WI38 (cell line): ENCODE measurements at regions not wholly inside any gene's neighbourhood (a gene's known extent, or its start where the extent isn't known, plus 50 kb on each side); places are given as distances from the start of the nearest gene placed in this dataset.

Experiments used
- H3K4me3 ChIP-seq: 2 replicates; pipeline ENCODE4 v1.5.1; 2011; ENCODE audit warnings: low read depth, mild to moderate bottlenecking, control low read depth, low read length
- CTCF ChIP-seq: IDR thresholded peaks from 2 replicates; pipeline ENCODE4 v1.5.1; 2012; ENCODE audit warnings: low read depth, mild to moderate bottlenecking, control low read depth, low read length

GRCh38 chr5:174524351-174524750, 200.0 kb upstream of the MSX2 start:
- no peak overlapping the region for H3K4me3 ChIP-seq
- TF ChIP-seq CTCF = no peak

DNA sequence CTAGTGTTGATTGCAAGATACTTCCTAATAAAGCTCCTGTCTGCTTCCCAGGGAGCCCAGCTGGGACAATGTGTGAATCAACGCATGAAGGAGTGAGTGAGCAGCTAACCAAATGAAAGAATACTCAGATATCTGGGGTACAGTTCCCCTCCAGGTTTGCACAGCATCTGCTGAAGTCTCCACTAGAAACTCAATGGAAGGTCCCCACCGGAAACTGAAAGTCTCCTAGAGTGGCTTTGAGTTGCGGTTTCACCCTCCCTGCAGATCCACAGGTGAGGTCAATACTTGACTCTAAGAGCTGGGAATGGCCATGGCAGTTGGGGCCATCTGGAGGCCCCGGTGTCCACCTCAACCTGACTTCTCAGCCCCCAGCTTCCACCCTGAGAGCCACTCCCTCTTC, 198.2 kb upstream of the MSX2 start:
- H3K4me3 ChIP-seq = no peak overlapping the region
- TF ChIP-seq CTCF = no peak

GRCh38 chr5:174527916-174528540, 196.4 kb upstream of the MSX2 start:
- TF ChIP-seq CTCF = no peak
- no peak overlapping the region for H3K4me3 ChIP-seq

DNA sequence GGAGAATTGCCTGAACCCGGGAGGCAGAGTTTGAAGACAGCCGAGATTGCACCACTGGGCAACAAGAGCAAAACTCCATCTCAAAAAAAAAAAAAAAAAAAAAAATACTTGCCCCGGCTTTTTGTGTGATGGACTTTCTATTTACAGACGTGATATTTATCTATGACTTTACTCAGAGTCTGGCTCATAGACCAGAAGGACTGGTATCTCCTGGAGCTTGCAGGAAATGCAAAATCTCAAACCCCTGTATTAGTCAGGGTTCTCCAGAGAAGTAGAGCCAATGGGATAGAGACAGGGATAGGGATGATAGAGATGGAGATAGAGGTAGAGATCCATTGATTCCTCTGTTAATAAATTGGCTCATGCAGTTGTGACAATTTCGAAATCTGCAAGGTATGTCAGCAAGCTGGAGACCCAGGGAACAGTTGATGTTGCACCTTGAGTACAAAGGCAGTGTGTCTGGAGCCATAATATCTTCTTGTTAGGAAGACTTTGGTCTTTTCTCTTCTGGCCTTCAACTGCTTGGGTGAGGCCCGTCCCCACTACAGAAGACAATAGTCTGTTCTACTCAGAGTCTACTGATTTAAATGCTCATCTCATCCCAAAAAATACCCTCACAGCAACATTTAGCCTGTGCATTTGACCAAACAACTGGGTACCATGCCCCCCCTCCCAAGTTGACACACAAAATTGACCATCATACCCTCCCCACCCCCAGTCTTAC, 195.4 kb upstream of the MSX2 start:
- H3K4me3 ChIP-seq = no peak overlapping the region
- no peak for TF ChIP-seq CTCF

DNA sequence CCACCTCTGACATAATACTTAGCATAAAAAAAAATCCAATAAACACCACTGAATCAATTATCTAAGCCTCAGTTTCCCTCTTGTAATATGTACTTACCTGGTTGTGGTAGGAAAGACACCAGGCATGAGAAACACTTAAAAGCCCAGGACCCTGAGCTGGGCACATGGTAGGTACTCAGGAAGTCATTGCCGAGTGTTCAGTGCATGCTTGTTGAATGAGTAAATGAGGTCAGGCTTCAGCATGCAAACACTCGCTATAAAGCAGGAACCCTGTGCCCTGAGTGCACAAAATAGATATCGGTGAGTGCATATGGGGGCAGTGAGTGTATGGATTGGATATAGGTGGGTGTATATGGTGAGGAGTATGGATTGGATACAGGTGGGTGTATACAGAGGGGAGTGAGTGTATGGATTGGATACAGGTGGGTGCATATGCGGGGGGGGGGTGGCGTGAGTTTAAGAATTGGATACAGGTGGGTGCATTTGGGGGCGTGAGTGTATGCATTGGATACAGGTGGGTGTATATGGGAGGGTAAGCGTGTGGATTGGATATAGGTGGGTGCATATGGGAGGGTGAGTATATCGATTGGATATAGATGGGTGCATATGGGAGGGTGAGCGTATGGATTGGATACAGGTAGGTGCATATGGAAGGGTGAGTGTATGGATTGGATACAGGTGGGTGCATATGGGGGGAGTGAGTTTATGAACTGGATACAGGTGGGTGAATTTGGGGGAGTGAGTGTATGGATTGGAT, 194.3 kb upstream of the MSX2 start:
- H3K4me3 ChIP-seq = no peak overlapping the region
- TF ChIP-seq CTCF = no peak

- no peak for TF ChIP-seq CTCF
- no peak overlapping the region for H3K4me3 ChIP-seq
Measured at GRCh38 chr5:174531782-174532191, 192.6 kb upstream of the MSX2 start.
